Head of caudate nucleus (tissue), 42 donors: ENCODE measurements at regions not wholly inside any gene's neighbourhood (a gene's known extent, or its start where the extent isn't known, plus 50 kb on each side); places are given as distances from the start of the nearest gene placed in this dataset.

Experiments used
- DNase-seq, 42 donors: peaks; one replicate each; pipeline versions ENCODE4 v3.0.0 to v3.0.0-alpha.2; 2020 to 2021; ENCODE audit warnings: mixed read lengths in 7 of 42
- intact Hi-C: fragments of 100-400 bp; cut with DNase I; formaldehyde crosslinking; loops from one replicate; pipeline ENCODE4 v1.15.0; 2022

DNA sequence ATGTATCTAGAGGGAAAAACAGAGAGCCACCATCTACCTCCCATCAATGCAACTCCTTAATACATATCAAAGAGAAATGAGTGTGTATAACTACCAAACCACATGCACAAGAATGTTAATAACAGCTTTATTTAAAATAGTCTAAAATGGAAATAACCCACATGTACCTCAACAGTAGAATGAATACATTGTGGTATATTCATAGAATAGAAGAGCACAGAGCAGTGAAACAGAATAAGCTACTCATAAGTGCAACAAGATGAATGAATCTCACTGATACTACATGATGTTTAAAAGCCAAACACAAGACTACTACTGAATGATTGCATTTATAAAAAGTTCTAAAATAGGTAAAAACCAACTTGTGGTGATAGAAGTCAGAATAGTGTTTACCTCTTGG lies 232.5 kb downstream of the BTG1 start:
- no peak for DNase-seq
- intact Hi-C loops = no loop called here

GRCh38 chr12:91912178-91912577 lies 233.5 kb downstream of the BTG1 start:
- DNase-seq = no peak
- intact Hi-C loops = no loop called here

DNA sequence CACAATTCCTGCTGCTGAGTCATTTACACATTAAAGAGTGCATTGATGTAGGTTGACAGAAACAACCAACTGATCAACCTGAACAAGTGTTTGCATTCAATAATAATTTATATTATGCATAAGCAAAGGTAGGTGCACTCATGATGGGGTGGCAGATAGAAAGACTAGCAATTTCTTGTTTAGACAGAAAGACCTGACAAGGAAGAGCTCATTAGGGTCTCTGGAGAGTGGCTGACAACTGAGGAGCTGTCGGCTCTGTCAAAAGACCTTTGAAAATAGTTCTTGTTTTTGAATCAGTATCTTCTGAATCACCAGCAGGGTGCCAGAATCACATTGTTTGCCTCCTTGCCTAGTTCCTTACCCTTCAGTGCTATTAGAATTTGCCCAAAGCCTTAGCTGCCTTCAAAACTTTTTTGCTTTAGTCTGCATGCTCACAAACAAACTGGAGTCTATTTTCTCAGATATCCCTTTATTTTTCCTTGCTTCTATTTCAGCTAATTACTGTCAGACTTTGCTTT lies 234.7 kb downstream of the BTG1 start:
- intact Hi-C loops = no loop called here
- no peak for DNase-seq

DNA sequence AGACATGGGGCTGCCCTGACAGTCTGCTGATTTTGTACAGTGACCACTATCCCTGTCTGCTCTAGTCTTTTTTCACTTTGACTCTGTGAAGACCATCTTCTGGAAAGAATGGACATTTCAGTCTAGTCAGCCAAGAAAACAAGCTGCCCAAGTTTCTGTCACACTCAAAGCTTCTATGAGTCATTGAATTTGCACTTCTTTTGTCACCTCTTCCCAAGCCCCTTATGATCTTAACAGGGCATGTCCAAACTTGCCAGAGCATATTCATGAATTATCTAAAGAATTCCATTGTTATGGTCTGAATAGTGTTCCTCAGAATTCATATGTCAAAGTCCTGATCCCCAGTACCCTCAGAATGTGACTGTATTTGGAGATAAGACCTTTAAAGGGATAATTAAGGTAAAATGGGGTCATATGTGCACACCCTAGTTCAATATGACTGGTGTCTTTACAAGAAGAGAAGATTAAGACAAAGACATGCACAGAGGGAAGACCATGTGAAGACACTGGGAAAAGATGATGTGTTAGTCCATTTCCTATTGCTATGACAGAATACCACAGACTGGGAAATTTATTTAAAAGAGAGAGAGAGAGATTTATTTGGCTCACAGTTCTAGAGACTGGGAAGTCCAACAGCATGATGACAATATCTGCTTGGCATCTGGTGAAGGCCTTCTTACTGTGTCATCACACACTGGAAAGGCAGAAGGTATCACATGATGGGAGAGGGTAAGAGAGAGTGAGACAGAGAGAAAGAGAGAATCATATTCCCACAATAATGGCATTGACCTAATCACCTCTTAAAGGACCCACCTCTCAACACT lies 242.6 kb downstream of the BTG1 start:
- intact Hi-C loops = no loop called here
- no peak for DNase-seq

GRCh38 chr12:91901381-91902074 lies 244.1 kb downstream of the BTG1 start:
- intact Hi-C loops = no loop called here
- DNase-seq = no peak

DNA sequence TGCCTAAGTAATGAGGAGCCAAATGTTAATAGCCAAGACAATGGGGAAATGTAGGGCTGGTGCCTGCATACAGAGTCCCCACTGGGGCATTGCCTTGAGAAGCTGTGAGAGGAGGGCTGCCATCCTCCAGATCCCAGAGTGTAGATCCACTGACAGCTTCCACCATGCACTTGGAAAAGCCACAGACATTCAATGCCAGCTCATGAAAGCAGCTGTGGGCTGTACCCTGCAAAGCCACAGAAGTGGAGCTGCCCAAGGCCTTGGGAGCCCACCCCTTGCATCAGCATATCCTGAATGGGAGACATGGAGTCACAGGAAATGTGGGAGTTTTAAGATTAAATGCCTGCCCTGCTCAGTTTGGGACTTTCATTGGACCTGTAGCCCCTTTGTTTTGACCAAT lies 244.7 kb downstream of the BTG1 start:
- intact Hi-C loops = no loop called here
- no peak for DNase-seq

DNA sequence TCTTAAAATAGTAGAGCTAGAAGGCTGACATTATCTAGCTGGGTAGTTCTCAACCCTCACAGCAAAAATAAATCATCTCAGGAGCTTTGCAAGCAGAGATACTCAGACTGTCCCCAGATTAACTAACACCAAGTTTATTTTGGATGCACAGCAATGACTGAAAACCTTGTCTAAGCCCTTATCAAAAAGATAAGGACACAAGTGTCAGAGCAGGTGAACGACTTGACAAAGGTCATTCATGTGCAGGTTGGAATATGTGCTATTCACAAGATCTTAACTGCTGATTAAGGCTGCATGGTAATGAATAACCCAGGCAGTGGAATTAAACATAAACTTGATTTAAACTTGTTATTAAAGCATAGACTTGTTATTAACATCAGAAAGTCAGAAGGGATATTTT lies 246.6 kb downstream of the BTG1 start:
- intact Hi-C loops = no loop called here
- no peak for DNase-seq

DNA sequence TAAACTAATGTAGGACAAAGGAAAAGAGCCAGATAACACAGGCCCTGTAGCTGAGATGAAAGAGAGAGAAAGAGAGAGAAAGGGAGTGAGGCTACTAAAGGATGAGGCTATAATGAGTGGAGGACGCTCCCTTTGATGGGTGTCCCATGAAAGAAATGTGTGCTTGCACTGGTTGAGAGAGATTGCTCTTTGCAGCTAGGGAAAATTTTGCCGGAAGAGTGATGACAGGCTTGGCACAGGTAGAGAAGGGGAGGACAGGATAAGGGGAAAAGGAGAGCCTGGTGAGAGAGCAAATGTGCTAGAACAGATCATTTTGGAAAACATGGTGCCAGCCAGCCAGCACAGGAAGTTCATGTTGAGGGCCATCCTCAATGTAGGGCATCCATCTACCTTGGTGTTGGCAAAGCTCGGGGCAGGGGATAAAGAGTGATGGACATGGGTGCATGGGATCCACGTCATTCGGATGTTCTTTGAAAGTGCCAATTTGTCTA lies 248.6 kb downstream of the BTG1 start:
- intact Hi-C loops = no loop called here
- no peak for DNase-seq

- DNase-seq = no peak
- intact Hi-C loops = no loop called here
These were observed 249.2 kb downstream of the BTG1 start for GRCh38 chr12:91896286-91897024.

DNA sequence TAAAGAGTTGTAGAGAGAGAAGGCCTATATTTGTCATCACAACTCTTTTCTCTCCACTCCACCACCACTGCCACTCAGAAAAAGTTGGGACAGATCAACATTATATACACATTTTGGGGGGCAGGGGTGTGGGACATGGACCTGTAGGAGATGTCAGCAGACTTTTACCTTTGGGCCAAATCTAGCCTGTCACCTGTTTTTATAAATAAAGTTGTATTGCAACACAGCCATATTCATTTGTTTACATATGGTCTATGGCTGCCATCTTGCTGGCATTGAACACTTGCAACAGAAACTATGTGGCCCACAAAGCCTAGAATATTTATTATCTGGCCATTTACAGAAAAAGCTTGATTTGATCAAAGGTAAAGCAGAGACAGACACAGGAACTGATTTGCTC lies 250.7 kb downstream of the BTG1 start:
- no peak for DNase-seq
- intact Hi-C loops = no loop called here

GRCh38 chr12:91893476-91893875 lies 252.2 kb downstream of the BTG1 start:
- intact Hi-C loops = no loop called here
- no peak for DNase-seq

DNA sequence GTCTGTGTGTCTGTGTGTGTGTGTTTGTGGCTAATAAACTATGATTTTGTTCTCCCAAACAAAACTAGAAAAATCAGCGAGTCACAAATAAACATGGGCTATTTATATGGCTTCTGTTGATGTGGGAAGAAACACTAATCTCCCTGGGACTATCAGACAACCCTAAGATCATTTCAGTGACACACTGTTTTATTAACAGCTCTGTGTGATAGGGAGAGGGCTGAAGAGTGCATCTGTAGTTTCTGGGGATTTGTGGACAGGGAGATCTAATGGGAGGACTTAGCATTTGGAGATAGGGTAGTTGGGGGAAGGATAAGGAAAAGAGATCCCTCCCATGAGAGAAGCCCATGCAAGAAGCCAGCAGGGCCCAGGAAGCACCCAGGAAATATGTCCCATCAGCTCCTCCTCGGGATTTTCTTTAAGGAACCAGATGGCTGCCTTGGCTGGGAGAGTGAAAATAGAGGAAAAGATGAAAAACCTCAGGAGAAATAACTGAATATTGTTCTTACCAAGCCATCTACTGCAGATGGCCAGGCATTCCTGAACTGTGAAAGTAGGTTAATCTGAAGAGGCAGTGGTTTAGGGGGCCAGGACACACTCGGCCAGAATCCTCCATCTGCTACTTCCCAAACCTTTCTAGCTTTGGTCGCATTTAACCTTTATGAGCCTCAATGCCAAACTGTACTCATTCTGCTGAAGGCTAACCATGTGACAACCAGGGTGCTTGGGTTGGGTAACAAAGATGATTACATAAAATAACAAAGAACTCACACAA lies 253.4 kb downstream of the BTG1 start:
- intact Hi-C loops = no loop called here
- no peak for DNase-seq

GRCh38 chr12:91890742-91891141 lies 254.9 kb downstream of the BTG1 start:
- no peak for DNase-seq
- intact Hi-C loops = no loop called here

GRCh38 chr12:91889910-91890309 lies 255.7 kb downstream of the BTG1 start:
- intact Hi-C loops = no loop called here
- no peak for DNase-seq

DNA sequence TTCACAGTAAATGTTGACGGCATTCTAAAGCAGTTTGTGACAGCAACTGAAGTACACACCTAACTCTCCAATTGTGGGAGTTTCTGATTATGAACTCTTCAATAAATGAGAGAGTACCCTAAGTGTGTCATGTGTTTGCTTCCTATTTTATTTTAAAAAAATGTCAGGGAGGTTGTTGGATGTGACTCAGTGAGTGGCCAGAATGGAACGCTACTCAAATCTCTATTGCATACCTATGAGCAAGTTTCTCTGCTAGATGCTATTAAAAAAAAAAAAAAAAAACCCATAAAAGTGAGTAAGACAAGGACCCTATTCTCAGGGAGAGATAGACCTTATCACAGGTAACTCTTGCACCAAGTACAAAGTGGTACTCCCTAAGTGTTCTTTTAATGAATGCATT lies 256.6 kb downstream of the BTG1 start:
- intact Hi-C loops = no loop called here
- DNase-seq = no peak

DNA sequence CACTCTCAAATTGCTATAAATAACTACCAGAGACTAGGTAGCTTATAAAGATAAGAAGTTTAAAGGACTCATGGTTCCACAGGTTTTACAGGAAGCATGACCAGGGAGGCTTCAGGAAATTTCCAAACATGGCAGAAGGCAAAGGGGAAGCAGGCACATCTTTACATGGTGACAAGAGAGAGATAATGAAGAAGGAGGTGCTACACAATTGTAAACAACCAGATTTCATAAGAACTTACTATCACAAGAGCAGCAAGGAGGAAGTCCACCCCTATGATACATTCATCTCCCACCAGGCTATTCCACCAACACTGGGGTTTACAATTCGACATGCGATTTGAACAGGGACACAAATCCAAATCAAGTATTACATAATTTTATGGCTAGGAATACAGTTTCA lies 257.7 kb downstream of the BTG1 start:
- intact Hi-C loops = no loop called here
- DNase-seq = no peak

DNA sequence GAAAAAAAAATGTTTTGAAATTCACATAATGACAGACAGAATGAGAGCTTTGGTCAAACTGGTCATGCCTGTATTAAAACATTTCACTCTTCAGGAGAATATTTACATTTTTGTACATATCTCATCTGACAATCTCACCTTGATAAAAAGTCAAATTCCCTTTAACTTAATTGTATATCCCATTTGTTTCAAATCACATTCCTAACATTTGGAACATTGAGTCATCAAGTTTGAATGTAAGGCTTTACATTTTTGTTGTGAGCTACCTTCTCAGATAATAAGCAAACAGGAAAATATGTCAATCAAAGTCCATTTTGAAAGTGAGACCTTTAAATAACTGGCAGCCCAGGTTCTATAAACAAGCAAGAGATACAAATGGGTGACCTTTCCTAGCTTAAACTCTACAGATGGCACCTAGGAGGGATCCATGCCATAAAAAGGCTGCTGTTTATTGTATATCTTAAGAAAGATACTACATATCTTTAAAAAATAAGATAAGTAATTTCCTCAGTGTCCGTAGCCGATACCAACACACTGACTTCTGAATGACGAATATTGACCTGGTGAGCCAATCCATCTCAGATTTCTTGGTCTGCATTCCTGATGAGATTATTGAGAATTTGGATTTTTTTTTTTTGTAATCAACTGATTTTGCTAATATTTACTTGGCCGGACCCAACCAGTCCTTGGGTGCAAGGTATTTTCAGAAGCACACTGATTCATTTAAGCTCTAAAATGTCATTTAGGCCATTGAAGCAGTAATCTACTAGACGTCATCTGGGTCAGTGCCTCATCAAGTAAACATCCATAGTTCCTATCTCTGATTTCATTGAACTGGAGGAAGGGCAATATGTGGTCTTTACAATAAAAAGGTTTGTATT lies 259.6 kb downstream of the BTG1 start:
- DNase-seq = no peak
- intact Hi-C loops = no loop called here

- DNase-seq = no peak
- intact Hi-C loops = no loop called here
These were observed 261.4 kb downstream of the BTG1 start for GRCh38 chr12:91884230-91884629.
